Astrocyte of the cerebellum (primary cell): ENCODE measurements at regions not wholly inside any gene's neighbourhood (a gene's known extent, or its start where the extent isn't known, plus 50 kb on each side); places are given as distances from the start of the nearest gene placed in this dataset.

Experiments
- DNase-seq: peaks from one replicate; pipeline ENCODE4 v3.0.0-alpha.2; 2011; ENCODE audit warnings: low read depth
- H3K4me3 ChIP-seq: 2 replicates; pipeline ENCODE4 v1.5.1; 2011; ENCODE audit warnings: mild to moderate bottlenecking, low read depth, low read length, moderate library complexity
- in situ Hi-C: cut with HindIII; loops from 2 replicates; pipeline ENCODE4 v1.10.0; 2017; ENCODE audit warnings: low sequenced_read_pairs
- TF ChIP-seq, protein P1 (sequence below): IDR thresholded peaks from 2 replicates; pipeline ENCODE4 v1.5.1; 2012; ENCODE audit warnings: low read length, low read depth, moderate library complexity, mild to moderate bottlenecking; ENCODE audit errors: missing control alignments

DNA sequence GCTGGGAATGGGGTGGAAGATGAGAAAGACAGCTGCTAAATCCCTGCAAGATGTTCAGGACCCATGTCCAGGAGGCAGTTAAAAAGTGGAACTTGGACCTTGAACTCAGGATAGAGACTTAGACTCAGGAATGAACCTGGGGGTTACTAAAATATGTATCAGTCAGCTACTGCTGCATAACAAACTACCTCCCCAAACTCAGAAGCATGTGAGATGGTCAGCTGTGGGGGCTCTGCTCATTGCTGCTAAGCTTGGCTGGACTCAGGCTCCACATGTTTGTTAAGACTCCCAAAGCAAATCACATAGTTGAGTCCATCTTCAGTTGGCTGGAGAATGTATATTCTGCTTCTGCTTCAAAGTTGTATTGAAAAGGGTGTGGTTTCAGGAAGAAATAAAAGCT lies 61.4 kb upstream of the COPS8 start:
- TF ChIP-seq, protein P1, sequence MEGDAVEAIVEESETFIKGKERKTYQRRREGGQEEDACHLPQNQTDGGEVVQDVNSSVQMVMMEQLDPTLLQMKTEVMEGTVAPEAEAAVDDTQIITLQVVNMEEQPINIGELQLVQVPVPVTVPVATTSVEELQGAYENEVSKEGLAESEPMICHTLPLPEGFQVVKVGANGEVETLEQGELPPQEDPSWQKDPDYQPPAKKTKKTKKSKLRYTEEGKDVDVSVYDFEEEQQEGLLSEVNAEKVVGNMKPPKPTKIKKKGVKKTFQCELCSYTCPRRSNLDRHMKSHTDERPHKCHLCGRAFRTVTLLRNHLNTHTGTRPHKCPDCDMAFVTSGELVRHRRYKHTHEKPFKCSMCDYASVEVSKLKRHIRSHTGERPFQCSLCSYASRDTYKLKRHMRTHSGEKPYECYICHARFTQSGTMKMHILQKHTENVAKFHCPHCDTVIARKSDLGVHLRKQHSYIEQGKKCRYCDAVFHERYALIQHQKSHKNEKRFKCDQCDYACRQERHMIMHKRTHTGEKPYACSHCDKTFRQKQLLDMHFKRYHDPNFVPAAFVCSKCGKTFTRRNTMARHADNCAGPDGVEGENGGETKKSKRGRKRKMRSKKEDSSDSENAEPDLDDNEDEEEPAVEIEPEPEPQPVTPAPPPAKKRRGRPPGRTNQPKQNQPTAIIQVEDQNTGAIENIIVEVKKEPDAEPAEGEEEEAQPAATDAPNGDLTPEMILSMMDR: no peak
- no peak overlapping the region for H3K4me3 ChIP-seq
- in situ Hi-C loops: no loop called here
- no peak for DNase-seq

GRCh38 chr2:237025090-237025865 lies 60.4 kb upstream of the COPS8 start:
- TF ChIP-seq, protein P1: no peak
- DNase-seq: peak; percentile 18
- in situ Hi-C loops: no loop called here
- no peak overlapping the region for H3K4me3 ChIP-seq

GRCh38 chr2:237026981-237027711 lies 58.5 kb upstream of the COPS8 start:
- DNase-seq: peak; percentile 64
- H3K4me3 ChIP-seq: no peak overlapping the region
- TF ChIP-seq, protein P1: peak; percentile 89
- in situ Hi-C loops: no loop called here

DNA sequence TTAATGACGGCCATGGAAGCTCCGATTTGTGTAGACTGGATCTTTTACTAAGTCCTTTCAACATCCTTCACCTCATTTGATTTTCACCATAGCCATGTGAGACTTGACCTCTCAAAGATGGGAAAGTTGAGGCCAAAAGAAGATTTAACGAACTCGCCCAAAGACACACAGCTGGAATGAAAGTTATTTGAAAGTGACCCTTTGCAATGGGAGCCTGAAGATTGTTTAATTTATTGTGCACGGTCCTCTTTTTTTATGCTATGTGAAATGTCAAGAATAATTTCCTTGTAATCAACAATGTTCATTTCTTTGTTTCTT lies 58.0 kb upstream of the COPS8 start:
- H3K4me3 ChIP-seq: no peak overlapping the region
- no peak for DNase-seq
- in situ Hi-C loops: no loop called here
- TF ChIP-seq, protein P1: no peak

GRCh38 chr2:237030382-237030781 lies 55.3 kb upstream of the COPS8 start:
- no peak for DNase-seq

DNA sequence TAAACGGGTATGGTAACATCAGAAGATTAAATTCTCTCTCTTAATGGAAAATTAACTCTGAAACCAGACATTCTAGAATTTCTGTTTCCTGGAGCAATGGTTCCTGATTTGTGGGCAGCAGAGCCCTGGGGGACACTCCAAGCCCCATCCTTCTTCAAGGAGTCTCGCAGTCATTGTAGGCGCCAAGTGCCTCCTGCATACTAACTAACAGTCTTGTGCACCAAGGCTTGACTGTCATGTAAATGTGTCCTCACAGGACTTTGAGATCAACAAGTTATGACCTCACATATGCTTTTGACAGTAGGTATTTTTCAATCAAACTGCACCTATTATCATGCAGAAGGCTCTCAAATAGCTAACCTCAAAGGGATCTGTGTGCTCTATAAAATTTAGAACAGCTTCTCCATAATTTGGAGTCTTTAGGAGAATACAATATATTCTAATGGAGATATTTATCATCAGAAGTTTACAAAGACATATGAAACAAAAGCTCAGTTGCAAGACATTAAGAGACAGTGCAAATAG lies 52.1 kb upstream of the COPS8 start:
- TF ChIP-seq, protein P1: no peak
- in situ Hi-C loops: loop anchor here (10.0 kb wide), 1 partner anchor 689 kb away; no protein-coding TSS in a partner anchor
- no peak overlapping the region for H3K4me3 ChIP-seq
- DNase-seq: no peak

More at GRCh38 chr2:237030382-237030781, 55.3 kb upstream of the COPS8 start:
- H3K4me3 ChIP-seq: no peak overlapping the region
- TF ChIP-seq, protein P1: no peak
- in situ Hi-C loops: loop anchor here (10.0 kb wide), 1 partner anchor 686 kb away; no protein-coding TSS in a partner anchor
